WTC11 (cell line): ENCODE measurements at regions not wholly inside any gene's neighbourhood (a gene's known extent, or its start where the extent isn't known, plus 50 kb on each side); places are given as distances from the start of the nearest gene placed in this dataset.

Experiments
- ATAC-seq: fragments of 200-7000 bp; cut with Tn5 transposase; 2 replicates; pipeline ENCODE4 v1.10.0; 2021; ENCODE audit warnings: mild to moderate bottlenecking, moderate library complexity
- CTCF ChIA-PET: fragments of 300-600 bp; sonication (Branson Sonifier 250); formaldehyde crosslinking; loops from one replicate; lab custom pipeline; 2021; ENCODE audit warnings: antibody characterized with exemption; lab: Charles Lee
- POLR2A ChIA-PET: fragments of 350-600 bp; sonication (Branson Sonifier 250); formaldehyde crosslinking; loops from one replicate; lab custom pipeline; 2021; ENCODE audit warnings: antibody characterized with exemption; lab: Charles Lee
- DNase-seq: peaks from one replicate; pipeline ENCODE4 v3.0.0; 2021; ENCODE audit warnings: low spot score
- H3K27ac Mint-ChIP-seq: 2 replicates; pipeline ENCODE4 v1.8.0; 2021; ENCODE audit warnings: mixed read lengths
- H3K27me3 Mint-ChIP-seq: 2 replicates; pipeline ENCODE4 v1.8.0; 2021; ENCODE audit warnings: low read depth, mild to moderate bottlenecking, moderate library complexity, mixed read lengths
- H3K36me3 Mint-ChIP-seq: 2 replicates; pipeline ENCODE4 v1.8.0; 2021; ENCODE audit warnings: mixed read lengths
- H3K4me1 Mint-ChIP-seq: 2 replicates; pipeline ENCODE4 v1.8.0; 2022; ENCODE audit warnings: mixed read lengths
- H3K4me3 Mint-ChIP-seq: 2 replicates; pipeline ENCODE4 v1.8.0; 2021; ENCODE audit warnings: mild to moderate bottlenecking, moderate library complexity, mixed read lengths
- H3K9me3 Mint-ChIP-seq: 2 replicates; pipeline ENCODE4 v1.8.0; 2021; ENCODE audit warnings: mixed read lengths
- EMX1 ChIP-seq: fragments of 250-450 bp; sonication (Bioruptor Pico); IDR thresholded peaks from 2 replicates; pipeline ENCODE4 v1.8.0; 2021; ENCODE audit warnings: mild to moderate bottlenecking
- GRHL2 ChIP-seq: fragments of 250-450 bp; sonication (Bioruptor Pico); IDR thresholded peaks from 2 replicates; pipeline ENCODE4 v1.8.0; 2022; ENCODE audit warnings: mild to moderate bottlenecking, moderate library complexity; ENCODE audit not compliant: insufficient replicate concordance, severe bottlenecking
- JAZF1 ChIP-seq: fragments of 250-450 bp; sonication (Bioruptor Pico); IDR thresholded peaks from 2 replicates; pipeline ENCODE4 v1.9.0; 2021; ENCODE audit warnings: moderate library complexity, mild to moderate bottlenecking, inconsistent platforms
- MXD4 ChIP-seq: fragments of 250-450 bp; sonication (Bioruptor Pico); IDR thresholded peaks from 2 replicates; pipeline ENCODE4 v1.8.0; 2021; ENCODE audit warnings: mild to moderate bottlenecking, moderate library complexity, borderline replicate concordance
- NFE2L1 ChIP-seq: sonication (generic); formaldehyde crosslinking; IDR thresholded peaks from 2 replicates; pipeline ENCODE4 v1.8.1; 2023; ENCODE audit warnings: missing genetic modification reagents
- SMAD4 ChIP-seq: sonication (generic); formaldehyde crosslinking; IDR thresholded peaks from 2 replicates; pipeline ENCODE4 v1.8.0; 2022; ENCODE audit warnings: mild to moderate bottlenecking, missing genetic modification reagents
- TEAD4 ChIP-seq: sonication (generic); formaldehyde crosslinking; IDR thresholded peaks from 2 replicates; pipeline ENCODE4 v1.8.0; 2022; ENCODE audit warnings: mild to moderate bottlenecking, missing genetic modification reagents
- USF1 ChIP-seq: sonication (generic); formaldehyde crosslinking; IDR thresholded peaks from 2 replicates; pipeline ENCODE4 v1.8.0; 2022; ENCODE audit warnings: mild to moderate bottlenecking, missing genetic modification reagents
- ZMAT4 ChIP-seq: fragments of 250-450 bp; sonication (Bioruptor Pico); IDR thresholded peaks from 2 replicates; pipeline ENCODE4 v1.9.0; 2021; ENCODE audit warnings: mild to moderate bottlenecking
- TF ChIP-seq, protein P1 (sequence below): fragments of 250-450 bp; sonication (Bioruptor Pico); conservative IDR thresholded peaks from 2 replicates; pipeline ENCODE4 v1.9.0; 2021; ENCODE audit warnings: mild to moderate bottlenecking
- TF ChIP-seq, protein P2 (sequence below): fragments of 250-450 bp; sonication (Bioruptor Pico); IDR thresholded peaks from 2 replicates; pipeline ENCODE4 v1.9.0; 2021; ENCODE audit warnings: mild to moderate bottlenecking
- TF ChIP-seq, protein P3 (sequence below): fragments of 250-450 bp; sonication (Bioruptor Pico); IDR thresholded peaks from 2 replicates; pipeline ENCODE4 v1.9.0; 2021; ENCODE audit warnings: mild to moderate bottlenecking, borderline replicate concordance
- TF ChIP-seq, protein P4 (sequence below): sonication (generic); formaldehyde crosslinking; IDR thresholded peaks from 2 replicates; pipeline ENCODE4 v1.8.1; 2023; ENCODE audit warnings: mild to moderate bottlenecking, missing genetic modification reagents
- TF ChIP-seq, protein P5 (sequence below): sonication (generic); formaldehyde crosslinking; IDR thresholded peaks from 2 replicates; pipeline ENCODE4 v1.8.0; 2022; ENCODE audit warnings: mild to moderate bottlenecking, missing genetic modification reagents
- TF ChIP-seq, protein P6 (sequence below): sonication (generic); formaldehyde crosslinking; IDR thresholded peaks from 2 replicates; pipeline ENCODE4 v1.8.1; 2023; ENCODE audit warnings: mild to moderate bottlenecking, moderate library complexity, missing genetic modification reagents
- TF ChIP-seq, protein P7 (sequence below): sonication (generic); formaldehyde crosslinking; IDR thresholded peaks from 2 replicates; pipeline ENCODE4 v1.8.0; 2022; ENCODE audit warnings: mild to moderate bottlenecking, missing genetic modification reagents
- TF ChIP-seq, protein P8 (sequence below): sonication (generic); formaldehyde crosslinking; IDR thresholded peaks from 2 replicates; pipeline ENCODE4 v1.8.0; 2022; ENCODE audit warnings: mild to moderate bottlenecking, missing genetic modification reagents

- TF ChIP-seq, protein P1, sequence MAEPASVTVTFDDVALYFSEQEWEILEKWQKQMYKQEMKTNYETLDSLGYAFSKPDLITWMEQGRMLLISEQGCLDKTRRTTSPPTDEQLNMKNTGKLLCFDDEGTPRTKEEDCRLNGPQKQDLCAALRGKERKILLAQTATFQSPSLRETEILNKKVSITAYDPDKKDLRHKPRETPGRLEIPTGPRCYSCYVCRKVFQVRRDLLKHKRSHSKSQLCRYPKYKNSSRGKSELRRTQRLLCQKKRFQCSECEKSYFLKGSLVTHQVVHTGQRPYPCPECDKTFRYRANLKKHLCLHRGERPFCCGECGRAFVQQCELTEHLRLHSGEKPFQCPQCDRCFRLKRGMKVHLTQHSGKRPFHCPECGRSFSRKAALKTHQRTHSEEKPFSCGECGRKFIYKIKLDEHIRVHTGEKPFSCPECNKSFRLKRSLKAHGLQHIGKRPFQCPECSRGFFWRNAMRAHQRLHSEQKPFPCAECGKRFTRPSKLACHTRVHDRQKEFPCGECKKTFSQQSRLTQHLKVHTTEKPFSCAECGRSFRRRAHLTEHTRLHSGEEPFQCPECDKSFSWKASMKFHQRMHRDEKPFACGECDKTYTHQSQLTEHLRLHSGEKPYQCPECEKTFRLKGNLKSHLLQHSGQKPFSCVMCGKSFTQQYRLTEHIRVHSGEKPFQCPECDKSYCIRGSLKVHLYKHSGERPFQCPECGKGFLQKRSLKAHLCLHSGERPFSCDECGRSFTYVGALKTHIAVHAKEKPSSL, result no peak
These were observed 282.5 kb downstream of the GADD45G start (continued) for GRCh38 chr9:89887286-89887685.

DNA sequence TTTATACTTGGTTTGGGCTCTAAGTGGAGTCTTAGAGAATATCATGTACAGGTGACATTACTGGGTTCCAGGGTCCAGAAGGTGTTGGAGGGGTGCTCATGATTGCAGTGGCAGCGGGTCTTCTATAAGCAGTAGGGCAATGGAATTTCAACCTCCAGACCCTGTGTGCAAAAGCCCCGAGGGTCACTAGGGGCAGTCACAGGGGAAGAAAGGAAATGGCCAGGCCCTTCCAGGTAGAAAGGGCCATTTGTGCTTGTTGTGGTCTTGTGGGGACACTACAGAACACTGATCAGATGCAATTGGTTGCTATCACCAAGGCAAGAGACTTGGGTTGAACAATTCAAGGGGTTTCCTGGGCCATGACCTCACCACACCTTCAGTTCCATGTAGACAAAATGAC is 283.4 kb downstream of the GADD45G start:
- Mint-ChIP-seq H3K27ac (no peak overlapping the region), H3K36me3 (peaks cover 6% of the 10 kb centered on the region; the same call in 1 of the 2 replicates), H3K9me3 (peaks cover 15% of the 10 kb centered on the region), H3K27me3 (0 out of 2 replicates have a peak, but pooled peaks cover 2% of the 10 kb centered on the region), H3K4me1 (peaks cover 9% of the 10 kb centered on the region), H3K4me3 (no peak overlapping the region)
- no peak for ATAC-seq
- ChIA-PET POLR2A (no interaction called here), CTCF (interaction anchor here (1.6 kb wide), 1 partner anchor 290 kb away, joined by 4 read pairs; no protein-coding TSS in a partner anchor)
- TF ChIP-seq, protein P2, sequence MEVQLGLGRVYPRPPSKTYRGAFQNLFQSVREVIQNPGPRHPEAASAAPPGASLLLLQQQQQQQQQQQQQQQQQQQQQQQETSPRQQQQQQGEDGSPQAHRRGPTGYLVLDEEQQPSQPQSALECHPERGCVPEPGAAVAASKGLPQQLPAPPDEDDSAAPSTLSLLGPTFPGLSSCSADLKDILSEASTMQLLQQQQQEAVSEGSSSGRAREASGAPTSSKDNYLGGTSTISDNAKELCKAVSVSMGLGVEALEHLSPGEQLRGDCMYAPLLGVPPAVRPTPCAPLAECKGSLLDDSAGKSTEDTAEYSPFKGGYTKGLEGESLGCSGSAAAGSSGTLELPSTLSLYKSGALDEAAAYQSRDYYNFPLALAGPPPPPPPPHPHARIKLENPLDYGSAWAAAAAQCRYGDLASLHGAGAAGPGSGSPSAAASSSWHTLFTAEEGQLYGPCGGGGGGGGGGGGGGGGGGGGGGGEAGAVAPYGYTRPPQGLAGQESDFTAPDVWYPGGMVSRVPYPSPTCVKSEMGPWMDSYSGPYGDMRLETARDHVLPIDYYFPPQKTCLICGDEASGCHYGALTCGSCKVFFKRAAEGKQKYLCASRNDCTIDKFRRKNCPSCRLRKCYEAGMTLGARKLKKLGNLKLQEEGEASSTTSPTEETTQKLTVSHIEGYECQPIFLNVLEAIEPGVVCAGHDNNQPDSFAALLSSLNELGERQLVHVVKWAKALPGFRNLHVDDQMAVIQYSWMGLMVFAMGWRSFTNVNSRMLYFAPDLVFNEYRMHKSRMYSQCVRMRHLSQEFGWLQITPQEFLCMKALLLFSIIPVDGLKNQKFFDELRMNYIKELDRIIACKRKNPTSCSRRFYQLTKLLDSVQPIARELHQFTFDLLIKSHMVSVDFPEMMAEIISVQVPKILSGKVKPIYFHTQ (CRISPR knock-in tag), result no peak
- TF ChIP-seq SMAD4 (no peak), EMX1 (CRISPR knock-in tag) (no peak), GRHL2 (no peak), USF1 (CRISPR knock-in tag) (no peak), TEAD4 (CRISPR knock-in tag) (no peak), NFE2L1 (CRISPR knock-in tag) (no peak), MXD4 (no peak), ZMAT4 (CRISPR knock-in tag) (no peak), JAZF1 (no peak)
- TF ChIP-seq, protein P3, sequence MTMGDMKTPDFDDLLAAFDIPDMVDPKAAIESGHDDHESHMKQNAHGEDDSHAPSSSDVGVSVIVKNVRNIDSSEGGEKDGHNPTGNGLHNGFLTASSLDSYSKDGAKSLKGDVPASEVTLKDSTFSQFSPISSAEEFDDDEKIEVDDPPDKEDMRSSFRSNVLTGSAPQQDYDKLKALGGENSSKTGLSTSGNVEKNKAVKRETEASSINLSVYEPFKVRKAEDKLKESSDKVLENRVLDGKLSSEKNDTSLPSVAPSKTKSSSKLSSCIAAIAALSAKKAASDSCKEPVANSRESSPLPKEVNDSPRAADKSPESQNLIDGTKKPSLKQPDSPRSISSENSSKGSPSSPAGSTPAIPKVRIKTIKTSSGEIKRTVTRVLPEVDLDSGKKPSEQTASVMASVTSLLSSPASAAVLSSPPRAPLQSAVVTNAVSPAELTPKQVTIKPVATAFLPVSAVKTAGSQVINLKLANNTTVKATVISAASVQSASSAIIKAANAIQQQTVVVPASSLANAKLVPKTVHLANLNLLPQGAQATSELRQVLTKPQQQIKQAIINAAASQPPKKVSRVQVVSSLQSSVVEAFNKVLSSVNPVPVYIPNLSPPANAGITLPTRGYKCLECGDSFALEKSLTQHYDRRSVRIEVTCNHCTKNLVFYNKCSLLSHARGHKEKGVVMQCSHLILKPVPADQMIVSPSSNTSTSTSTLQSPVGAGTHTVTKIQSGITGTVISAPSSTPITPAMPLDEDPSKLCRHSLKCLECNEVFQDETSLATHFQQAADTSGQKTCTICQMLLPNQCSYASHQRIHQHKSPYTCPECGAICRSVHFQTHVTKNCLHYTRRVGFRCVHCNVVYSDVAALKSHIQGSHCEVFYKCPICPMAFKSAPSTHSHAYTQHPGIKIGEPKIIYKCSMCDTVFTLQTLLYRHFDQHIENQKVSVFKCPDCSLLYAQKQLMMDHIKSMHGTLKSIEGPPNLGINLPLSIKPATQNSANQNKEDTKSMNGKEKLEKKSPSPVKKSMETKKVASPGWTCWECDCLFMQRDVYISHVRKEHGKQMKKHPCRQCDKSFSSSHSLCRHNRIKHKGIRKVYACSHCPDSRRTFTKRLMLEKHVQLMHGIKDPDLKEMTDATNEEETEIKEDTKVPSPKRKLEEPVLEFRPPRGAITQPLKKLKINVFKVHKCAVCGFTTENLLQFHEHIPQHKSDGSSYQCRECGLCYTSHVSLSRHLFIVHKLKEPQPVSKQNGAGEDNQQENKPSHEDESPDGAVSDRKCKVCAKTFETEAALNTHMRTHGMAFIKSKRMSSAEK (CRISPR knock-in tag), result no peak
- TF ChIP-seq, protein P4, sequence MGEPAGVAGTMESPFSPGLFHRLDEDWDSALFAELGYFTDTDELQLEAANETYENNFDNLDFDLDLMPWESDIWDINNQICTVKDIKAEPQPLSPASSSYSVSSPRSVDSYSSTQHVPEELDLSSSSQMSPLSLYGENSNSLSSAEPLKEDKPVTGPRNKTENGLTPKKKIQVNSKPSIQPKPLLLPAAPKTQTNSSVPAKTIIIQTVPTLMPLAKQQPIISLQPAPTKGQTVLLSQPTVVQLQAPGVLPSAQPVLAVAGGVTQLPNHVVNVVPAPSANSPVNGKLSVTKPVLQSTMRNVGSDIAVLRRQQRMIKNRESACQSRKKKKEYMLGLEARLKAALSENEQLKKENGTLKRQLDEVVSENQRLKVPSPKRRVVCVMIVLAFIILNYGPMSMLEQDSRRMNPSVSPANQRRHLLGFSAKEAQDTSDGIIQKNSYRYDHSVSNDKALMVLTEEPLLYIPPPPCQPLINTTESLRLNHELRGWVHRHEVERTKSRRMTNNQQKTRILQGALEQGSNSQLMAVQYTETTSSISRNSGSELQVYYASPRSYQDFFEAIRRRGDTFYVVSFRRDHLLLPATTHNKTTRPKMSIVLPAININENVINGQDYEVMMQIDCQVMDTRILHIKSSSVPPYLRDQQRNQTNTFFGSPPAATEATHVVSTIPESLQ (CRISPR knock-in tag), result no peak
- TF ChIP-seq, protein P5, sequence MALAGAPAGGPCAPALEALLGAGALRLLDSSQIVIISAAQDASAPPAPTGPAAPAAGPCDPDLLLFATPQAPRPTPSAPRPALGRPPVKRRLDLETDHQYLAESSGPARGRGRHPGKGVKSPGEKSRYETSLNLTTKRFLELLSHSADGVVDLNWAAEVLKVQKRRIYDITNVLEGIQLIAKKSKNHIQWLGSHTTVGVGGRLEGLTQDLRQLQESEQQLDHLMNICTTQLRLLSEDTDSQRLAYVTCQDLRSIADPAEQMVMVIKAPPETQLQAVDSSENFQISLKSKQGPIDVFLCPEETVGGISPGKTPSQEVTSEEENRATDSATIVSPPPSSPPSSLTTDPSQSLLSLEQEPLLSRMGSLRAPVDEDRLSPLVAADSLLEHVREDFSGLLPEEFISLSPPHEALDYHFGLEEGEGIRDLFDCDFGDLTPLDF (CRISPR knock-in tag), result no peak
- TF ChIP-seq, protein P6, sequence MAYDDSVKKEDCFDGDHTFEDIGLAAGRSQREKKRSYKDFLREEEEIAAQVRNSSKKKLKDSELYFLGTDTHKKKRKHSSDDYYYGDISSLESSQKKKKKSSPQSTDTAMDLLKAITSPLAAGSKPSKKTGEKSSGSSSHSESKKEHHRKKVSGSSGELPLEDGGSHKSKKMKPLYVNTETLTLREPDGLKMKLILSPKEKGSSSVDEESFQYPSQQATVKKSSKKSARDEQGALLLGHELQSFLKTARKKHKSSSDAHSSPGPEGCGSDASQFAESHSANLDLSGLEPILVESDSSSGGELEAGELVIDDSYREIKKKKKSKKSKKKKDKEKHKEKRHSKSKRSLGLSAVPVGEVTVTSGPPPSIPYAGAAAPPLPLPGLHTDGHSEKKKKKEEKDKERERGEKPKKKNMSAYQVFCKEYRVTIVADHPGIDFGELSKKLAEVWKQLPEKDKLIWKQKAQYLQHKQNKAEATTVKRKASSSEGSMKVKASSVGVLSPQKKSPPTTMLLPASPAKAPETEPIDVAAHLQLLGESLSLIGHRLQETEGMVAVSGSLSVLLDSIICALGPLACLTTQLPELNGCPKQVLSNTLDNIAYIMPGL, result no peak
- TF ChIP-seq, protein P7, sequence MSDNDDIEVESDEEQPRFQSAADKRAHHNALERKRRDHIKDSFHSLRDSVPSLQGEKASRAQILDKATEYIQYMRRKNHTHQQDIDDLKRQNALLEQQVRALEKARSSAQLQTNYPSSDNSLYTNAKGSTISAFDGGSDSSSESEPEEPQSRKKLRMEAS (CRISPR knock-in tag), result no peak
- TF ChIP-seq, protein P8, sequence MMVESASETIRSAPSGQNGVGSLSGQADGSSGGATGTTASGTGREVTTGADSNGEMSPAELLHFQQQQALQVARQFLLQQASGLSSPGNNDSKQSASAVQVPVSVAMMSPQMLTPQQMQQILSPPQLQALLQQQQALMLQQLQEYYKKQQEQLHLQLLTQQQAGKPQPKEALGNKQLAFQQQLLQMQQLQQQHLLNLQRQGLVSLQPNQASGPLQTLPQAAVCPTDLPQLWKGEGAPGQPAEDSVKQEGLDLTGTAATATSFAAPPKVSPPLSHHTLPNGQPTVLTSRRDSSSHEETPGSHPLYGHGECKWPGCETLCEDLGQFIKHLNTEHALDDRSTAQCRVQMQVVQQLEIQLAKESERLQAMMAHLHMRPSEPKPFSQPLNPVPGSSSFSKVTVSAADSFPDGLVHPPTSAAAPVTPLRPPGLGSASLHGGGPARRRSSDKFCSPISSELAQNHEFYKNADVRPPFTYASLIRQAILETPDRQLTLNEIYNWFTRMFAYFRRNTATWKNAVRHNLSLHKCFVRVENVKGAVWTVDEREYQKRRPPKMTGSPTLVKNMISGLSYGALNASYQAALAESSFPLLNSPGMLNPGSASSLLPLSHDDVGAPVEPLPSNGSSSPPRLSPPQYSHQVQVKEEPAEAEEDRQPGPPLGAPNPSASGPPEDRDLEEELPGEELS, result no peak
- no peak for DNase-seq
